Glutamatergic neuron (in vitro differentiated cells): ENCODE measurements at regions not wholly inside any gene's neighbourhood (a gene's known extent, or its start where the extent isn't known, plus 50 kb on each side); places are given as distances from the start of the nearest gene placed in this dataset.
A peak's percentile ranks its signal among the peaks of the same experiment; 100 is the strongest.
"Not testable (repeated sequence)": the region's sequence is repeated elsewhere in the genome, so short reads cannot be mapped to it uniquely, and the experiment has no call there.

Source experiments
- DNase-seq: peaks from one replicate; pipeline ENCODE4 v3.0.0; 2022
- H3K27ac Mint-ChIP-seq: one replicate; pipeline ENCODE4 v1.8.0; 2020; ENCODE audit warnings: mild to moderate bottlenecking, mixed read lengths, inconsistent platforms; ENCODE audit not compliant: unreplicated experiment
- H3K27me3 Mint-ChIP-seq: one replicate; pipeline ENCODE4 v1.8.0; 2020; ENCODE audit warnings: mild to moderate bottlenecking, moderate library complexity, mixed read lengths, inconsistent platforms; ENCODE audit not compliant: unreplicated experiment
- H3K36me3 Mint-ChIP-seq: one replicate; pipeline ENCODE4 v1.8.0; 2020; ENCODE audit warnings: mild to moderate bottlenecking, mixed read lengths, inconsistent platforms; ENCODE audit not compliant: unreplicated experiment
- H3K4me1 Mint-ChIP-seq: one replicate; pipeline ENCODE4 v1.8.0; 2020; ENCODE audit warnings: mild to moderate bottlenecking, low read depth, mixed read lengths, inconsistent platforms; ENCODE audit not compliant: unreplicated experiment
- H3K4me3 Mint-ChIP-seq: one replicate; pipeline ENCODE4 v1.8.0; 2020; ENCODE audit warnings: mild to moderate bottlenecking, mixed read lengths, inconsistent platforms; ENCODE audit not compliant: unreplicated experiment
- H3K9me3 Mint-ChIP-seq: one replicate; pipeline ENCODE4 v1.8.0; 2020; ENCODE audit warnings: mild to moderate bottlenecking, moderate library complexity, mixed read lengths, inconsistent platforms; ENCODE audit not compliant: unreplicated experiment
- TF ChIP-seq, protein P1 (sequence below): fragments of 200-600 bp; sonication (generic); IDR thresholded peaks from one replicate; pipeline ENCODE4 v1.5.0; 2021; ENCODE audit not compliant: partially characterized antibody, unreplicated experiment

DNA sequence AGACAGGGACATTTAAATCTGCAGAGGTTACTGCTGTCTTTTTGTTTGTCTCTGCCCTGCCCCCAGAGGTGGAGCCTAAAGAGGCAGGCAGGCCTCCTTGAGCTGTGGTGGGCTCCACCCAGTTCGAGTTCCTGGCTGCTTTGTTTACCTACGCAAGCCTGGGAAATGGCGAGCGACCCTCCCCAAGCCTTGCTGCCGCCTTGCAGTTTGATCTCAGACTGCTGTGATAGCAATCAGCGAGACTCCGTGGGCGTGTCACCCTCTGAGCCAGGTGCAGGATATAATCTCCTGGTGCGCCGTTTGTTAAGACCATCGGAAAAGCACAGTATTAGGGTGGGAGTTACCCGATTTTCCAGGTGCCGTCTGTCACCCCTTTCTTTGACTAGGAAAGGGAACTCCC lies 93.3 kb downstream of the ANKRD30BL start:
- not testable (repeated sequence) for H3K36me3 Mint-ChIP-seq, H3K27ac Mint-ChIP-seq, H3K27me3 Mint-ChIP-seq, H3K9me3 Mint-ChIP-seq, DNase-seq, H3K4me1 Mint-ChIP-seq, H3K4me3 Mint-ChIP-seq

DNA sequence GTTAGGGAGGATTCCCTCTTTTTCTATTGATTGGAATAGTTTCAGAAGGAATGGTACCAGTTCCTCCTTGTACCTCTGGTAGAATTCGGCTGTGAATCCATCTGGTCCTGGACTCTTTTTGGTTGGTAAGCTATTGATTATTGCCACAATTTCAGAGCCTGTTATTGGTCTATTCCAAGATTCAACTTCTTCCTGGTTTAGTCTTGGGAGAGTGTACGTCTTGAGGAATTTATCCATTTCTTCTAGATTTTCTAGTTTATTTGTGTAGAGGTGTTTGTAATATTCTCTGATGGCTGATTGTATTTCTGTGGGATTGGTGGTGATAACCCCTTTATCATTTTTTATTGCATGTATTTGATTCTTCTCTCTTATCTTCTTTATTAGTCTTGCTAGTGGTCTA lies 96.4 kb downstream of the ANKRD30BL start:
- not testable (repeated sequence) for H3K4me3 Mint-ChIP-seq, DNase-seq, H3K27ac Mint-ChIP-seq, H3K4me1 Mint-ChIP-seq, H3K9me3 Mint-ChIP-seq, H3K36me3 Mint-ChIP-seq, H3K27me3 Mint-ChIP-seq

DNA sequence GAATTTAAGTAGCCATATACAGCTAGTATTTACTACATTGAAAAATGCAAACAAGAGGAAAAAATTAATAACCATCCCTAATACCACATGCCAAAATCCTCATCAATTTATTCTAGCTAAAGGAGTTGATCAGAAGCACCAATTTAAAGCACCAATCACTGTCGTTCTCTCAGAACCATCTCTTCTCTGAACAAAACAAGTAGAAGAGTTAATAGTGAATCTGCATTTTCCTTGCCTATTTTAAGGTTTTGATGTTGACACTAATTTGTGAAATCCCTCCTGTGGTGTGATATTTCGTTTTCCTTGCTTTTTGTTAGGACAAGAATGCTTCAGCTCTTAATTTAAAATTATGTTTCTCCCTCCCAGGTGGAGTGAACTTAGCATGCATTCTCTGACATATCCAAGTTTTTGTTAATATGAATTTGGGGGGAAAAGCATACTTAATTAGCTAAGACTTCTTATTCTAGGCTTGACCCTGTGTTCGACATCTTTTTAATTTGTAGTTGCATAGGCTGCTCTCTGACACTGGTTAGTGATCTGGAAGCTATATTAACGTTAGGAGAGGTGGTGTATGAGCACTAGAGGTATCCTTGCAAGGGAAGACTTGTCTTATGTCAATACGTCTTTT lies 122.0 kb downstream of the ANKRD30BL start:
- not testable (repeated sequence) for H3K27ac Mint-ChIP-seq, H3K27me3 Mint-ChIP-seq, H3K4me3 Mint-ChIP-seq, H3K9me3 Mint-ChIP-seq, DNase-seq, H3K4me1 Mint-ChIP-seq
- peaks cover 15% of the 10 kb centered on the region for H3K36me3 Mint-ChIP-seq

DNA sequence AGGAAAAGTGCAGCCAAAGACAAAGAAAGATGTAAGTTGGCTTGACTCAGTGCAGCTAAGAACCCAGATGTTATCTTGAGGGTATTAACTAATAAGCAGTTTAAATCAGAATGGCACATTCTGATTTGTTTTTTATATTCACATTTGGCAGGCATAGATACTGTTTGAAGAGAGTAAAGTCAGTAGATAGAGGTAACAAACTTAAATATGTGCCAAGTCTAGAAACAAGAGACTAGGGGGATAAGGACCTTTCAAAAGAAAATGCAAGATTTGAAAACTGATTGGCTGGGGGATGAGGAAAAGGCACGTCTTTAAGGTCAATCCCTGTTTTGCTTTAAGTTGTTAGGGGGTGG lies 122.9 kb downstream of the ANKRD30BL start:
- not testable (repeated sequence) for H3K4me1 Mint-ChIP-seq, H3K27ac Mint-ChIP-seq, DNase-seq, H3K9me3 Mint-ChIP-seq, H3K27me3 Mint-ChIP-seq
- Mint-ChIP-seq H3K36me3 (peaks cover 15% of the 10 kb centered on the region), H3K4me3 (peak overlapping the region; percentile 89)

DNA sequence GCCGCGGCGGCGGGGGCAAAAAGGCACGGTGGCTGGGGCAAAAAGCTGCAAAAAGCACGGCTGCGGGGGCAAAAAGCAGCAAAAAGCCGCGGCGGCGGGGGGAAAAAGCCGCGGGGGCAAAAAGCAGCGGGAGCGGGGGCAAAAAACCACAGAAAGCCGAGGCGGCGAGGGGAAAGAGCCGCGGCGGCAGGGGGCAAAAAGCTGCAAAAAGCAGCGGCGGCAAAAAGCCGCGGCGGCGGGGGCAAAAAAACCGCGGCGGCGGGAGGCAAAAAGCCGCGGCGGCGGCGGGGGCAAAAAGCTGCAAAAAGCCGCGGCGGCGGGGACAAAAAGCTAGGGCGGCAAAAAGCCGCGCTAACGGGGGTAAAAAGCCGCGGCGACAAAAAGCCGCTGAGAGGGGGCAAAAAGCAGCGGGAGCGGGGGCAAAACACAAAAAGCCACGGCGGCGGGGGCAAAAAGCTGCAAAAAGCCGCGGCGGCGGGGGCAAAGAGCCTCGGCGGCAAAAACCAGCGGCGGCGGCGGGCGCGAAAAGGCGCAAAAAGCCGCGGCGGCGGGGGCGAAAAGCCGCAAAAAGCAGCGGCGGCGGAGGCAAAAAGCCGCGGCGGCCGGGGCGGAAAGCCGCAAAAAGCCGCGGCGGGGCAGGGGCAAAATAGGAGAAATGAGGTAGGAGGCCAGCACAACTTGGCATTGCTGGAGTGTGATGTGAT lies 123.4 kb downstream of the ANKRD30BL start:
- Mint-ChIP-seq H3K27ac (no peak overlapping the region), H3K9me3 (peaks cover 1% of the 10 kb centered on the region), H3K36me3 (peaks cover 12% of the 10 kb centered on the region), H3K4me3 (peak overlapping the region; percentile 89), H3K4me1 (peaks cover 6% of the 10 kb centered on the region), H3K27me3 (peaks cover 6% of the 10 kb centered on the region)
- TF ChIP-seq, protein P1, sequence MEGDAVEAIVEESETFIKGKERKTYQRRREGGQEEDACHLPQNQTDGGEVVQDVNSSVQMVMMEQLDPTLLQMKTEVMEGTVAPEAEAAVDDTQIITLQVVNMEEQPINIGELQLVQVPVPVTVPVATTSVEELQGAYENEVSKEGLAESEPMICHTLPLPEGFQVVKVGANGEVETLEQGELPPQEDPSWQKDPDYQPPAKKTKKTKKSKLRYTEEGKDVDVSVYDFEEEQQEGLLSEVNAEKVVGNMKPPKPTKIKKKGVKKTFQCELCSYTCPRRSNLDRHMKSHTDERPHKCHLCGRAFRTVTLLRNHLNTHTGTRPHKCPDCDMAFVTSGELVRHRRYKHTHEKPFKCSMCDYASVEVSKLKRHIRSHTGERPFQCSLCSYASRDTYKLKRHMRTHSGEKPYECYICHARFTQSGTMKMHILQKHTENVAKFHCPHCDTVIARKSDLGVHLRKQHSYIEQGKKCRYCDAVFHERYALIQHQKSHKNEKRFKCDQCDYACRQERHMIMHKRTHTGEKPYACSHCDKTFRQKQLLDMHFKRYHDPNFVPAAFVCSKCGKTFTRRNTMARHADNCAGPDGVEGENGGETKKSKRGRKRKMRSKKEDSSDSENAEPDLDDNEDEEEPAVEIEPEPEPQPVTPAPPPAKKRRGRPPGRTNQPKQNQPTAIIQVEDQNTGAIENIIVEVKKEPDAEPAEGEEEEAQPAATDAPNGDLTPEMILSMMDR: no peak
- DNase-seq: peak; percentile 19

DNA sequence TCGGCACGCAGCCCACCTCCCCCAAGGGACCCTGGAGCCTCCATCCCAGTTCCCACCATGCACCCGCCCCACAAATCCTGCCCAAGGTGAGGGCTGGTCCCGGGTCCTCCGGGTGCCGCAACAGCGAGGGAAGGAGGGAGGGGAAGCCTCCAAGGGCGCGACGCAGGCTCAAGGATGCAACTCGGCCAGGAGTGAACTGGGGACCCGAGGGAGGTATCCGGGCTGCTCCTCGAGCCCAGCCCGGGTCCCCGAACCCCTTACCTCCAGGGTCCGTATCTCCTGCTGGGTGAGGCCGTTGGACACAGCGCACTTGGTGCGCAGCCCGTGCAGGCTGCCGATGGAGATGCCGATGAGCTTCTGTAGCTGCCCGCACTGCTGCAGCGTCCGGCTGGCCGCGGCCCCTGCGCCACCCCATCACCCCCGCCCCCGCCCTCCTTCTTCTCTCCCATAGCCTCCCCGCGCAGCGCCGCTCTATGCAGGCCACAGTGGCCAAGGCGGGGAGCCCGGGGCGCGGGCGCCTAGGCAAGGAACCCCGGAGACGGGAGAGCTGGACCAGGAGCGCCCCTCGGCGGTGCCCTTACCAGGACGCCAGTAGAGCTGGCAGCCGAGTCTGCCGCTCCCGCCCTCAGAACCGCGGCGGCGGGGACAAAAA lies 124.1 kb downstream of the ANKRD30BL start:
- peaks cover 1% of the 10 kb centered on the region for H3K9me3 Mint-ChIP-seq
- peak overlapping the region; percentile 76 for H3K4me3 Mint-ChIP-seq
- peak; percentile 66 for DNase-seq
- peaks cover 6% of the 10 kb centered on the region for H3K4me1 Mint-ChIP-seq
- TF ChIP-seq, protein P1: no peak
- H3K27me3 Mint-ChIP-seq: peaks cover 6% of the 10 kb centered on the region
- H3K27ac Mint-ChIP-seq: no peak overlapping the region
- H3K36me3 Mint-ChIP-seq: peaks cover 7% of the 10 kb centered on the region

DNA sequence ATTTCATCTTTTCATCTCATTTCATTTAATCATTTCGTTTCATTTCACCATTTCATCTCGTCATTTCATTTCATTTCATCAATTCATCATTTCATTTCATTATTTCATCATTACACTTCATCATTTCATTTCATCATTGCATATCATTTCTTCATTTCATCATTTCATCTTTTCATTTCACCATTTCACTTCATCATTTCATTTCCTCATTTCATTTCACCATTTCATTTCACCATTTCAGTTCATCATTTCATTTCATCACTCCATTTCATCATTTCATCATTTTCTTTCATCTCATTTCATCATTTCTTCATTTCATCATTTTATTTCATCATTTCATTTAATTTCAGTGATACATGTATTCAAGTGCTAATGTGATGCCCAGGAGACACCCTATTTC lies 127.1 kb downstream of the ANKRD30BL start:
- Mint-ChIP-seq H3K9me3 (peaks cover 1% of the 10 kb centered on the region), H3K4me3 (no peak overlapping the region), H3K27me3 (peaks cover 6% of the 10 kb centered on the region), H3K36me3 (no peaks in the 10 kb centered on the region), H3K4me1 (peaks cover 6% of the 10 kb centered on the region), H3K27ac (no peak overlapping the region)
- DNase-seq: no peak
- TF ChIP-seq, protein P1: no peak
